ENCODE measurements at regions not wholly inside any gene's neighbourhood (a gene's known extent, or its start where the extent isn't known, plus 50 kb on each side); places are given as distances from the start of the nearest gene placed in this dataset.
"Not testable (repeated sequence)": the region's sequence is repeated elsewhere in the genome, so short reads cannot be mapped to it uniquely, and the experiment has no call there.

DNA sequence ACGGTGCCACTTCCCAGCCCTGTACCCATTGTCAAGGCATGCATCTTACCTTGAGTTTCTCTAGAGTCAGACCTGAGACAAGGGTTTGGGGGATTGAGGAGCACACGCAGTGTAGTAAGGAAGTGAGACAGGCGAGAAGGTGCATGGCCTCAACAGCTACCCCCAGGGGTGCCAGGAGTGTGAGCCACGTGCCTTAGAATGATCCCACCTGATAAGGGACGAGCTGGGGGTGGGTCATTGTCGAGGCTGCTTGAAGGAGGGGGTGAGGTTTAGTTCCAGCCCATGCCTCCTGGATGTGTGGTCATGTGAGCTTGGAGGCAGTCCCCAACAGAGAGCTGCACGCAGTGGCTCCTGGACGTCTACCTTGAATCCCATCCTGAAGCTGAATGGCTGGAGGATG lies 320.5 kb downstream of the VRK1 start:
- Histone ChIP-seq H3K4me3 (ENCODE audit: low read depth, low read length) (no peak overlapping the region), H3K36me3 (ENCODE audit: control insufficient read depth, insufficient read depth, low read length) (no peaks in the 10 kb centered on the region), H3K27me3 (ENCODE audit: control insufficient read depth, insufficient read depth, low read length) (no peaks in the 10 kb centered on the region)
- ChIA-PET CTCF (no interaction called here), POLR2A (no interaction called here)
- DNase-seq (ENCODE audit: low read depth), result no peak
- TF ChIP-seq, protein P1, sequence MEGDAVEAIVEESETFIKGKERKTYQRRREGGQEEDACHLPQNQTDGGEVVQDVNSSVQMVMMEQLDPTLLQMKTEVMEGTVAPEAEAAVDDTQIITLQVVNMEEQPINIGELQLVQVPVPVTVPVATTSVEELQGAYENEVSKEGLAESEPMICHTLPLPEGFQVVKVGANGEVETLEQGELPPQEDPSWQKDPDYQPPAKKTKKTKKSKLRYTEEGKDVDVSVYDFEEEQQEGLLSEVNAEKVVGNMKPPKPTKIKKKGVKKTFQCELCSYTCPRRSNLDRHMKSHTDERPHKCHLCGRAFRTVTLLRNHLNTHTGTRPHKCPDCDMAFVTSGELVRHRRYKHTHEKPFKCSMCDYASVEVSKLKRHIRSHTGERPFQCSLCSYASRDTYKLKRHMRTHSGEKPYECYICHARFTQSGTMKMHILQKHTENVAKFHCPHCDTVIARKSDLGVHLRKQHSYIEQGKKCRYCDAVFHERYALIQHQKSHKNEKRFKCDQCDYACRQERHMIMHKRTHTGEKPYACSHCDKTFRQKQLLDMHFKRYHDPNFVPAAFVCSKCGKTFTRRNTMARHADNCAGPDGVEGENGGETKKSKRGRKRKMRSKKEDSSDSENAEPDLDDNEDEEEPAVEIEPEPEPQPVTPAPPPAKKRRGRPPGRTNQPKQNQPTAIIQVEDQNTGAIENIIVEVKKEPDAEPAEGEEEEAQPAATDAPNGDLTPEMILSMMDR (IDR thresholded peaks at IDR 0.05; ENCODE audit: insufficient read depth, low read depth, low read length), result no peak

- H3K36me3 ChIP-seq (ENCODE audit: control insufficient read depth, insufficient read depth, low read length), result no peaks in the 10 kb centered on the region
- DNase-seq (ENCODE audit: low read depth), result no peak
- TF ChIP-seq, protein P1 (IDR thresholded peaks at IDR 0.05; ENCODE audit: insufficient read depth, low read depth, low read length), result no peak
- no peaks in the 10 kb centered on the region for H3K27me3 ChIP-seq (ENCODE audit: control insufficient read depth, insufficient read depth, low read length)
- no peak overlapping the region for H3K4me3 ChIP-seq (ENCODE audit: low read depth, low read length)
- ChIA-PET CTCF (no interaction called here), POLR2A (no interaction called here)
Observed at GRCh38 chr14:97120204-97120603, 323.0 kb downstream of the VRK1 start.

- TF ChIP-seq, protein P1 (IDR thresholded peaks at IDR 0.05; ENCODE audit: insufficient read depth, low read depth, low read length), result no peak
- Histone ChIP-seq H3K36me3 (ENCODE audit: control insufficient read depth, insufficient read depth, low read length) (no peaks in the 10 kb centered on the region), H3K4me3 (ENCODE audit: low read depth, low read length) (no peak overlapping the region), H3K27me3 (ENCODE audit: control insufficient read depth, insufficient read depth, low read length) (no peaks in the 10 kb centered on the region)
- CTCF ChIA-PET, result no interaction called here
- DNase-seq (ENCODE audit: low read depth), result no peak
- POLR2A ChIA-PET, result no interaction called here
Observed at GRCh38 chr14:97120611-97121031, 323.4 kb downstream of the VRK1 start.

DNA sequence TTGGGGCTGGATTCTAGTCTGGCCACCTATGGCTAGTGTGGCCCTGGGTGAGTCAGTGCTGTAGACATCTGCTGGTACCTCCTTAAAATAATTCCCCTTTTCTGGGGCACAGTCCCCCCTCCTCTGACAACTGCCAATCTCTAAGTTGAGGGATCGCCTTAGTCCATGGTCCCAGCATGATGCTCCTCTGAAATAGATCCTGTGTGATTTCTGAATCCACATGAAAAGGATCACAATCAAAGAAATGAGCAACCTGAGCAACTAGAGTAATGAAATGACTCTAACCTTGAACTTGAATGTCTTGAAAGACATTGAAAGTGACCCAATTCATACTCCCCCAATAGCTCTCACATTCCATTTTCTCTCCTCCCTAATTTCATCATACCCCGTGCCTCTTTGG lies 332.5 kb downstream of the VRK1 start:
- Histone ChIP-seq H3K36me3 (ENCODE audit: control insufficient read depth, insufficient read depth, low read length) (no peaks in the 10 kb centered on the region), H3K27me3 (ENCODE audit: control insufficient read depth, insufficient read depth, low read length) (no peaks in the 10 kb centered on the region), H3K4me3 (ENCODE audit: low read depth, low read length) (no peak overlapping the region)
- POLR2A ChIA-PET, result no interaction called here
- DNase-seq (ENCODE audit: low read depth), result no peak
- CTCF ChIA-PET, result no interaction called here
- TF ChIP-seq, protein P1 (IDR thresholded peaks at IDR 0.05; ENCODE audit: insufficient read depth, low read depth, low read length), result no peak

- H3K4me3 ChIP-seq (ENCODE audit: low read depth, low read length); POLR2A ChIA-PET; H3K27me3 ChIP-seq (ENCODE audit: control insufficient read depth, insufficient read depth, low read length); H3K36me3 ChIP-seq (ENCODE audit: control insufficient read depth, insufficient read depth, low read length); DNase-seq (ENCODE audit: low read depth); CTCF ChIA-PET: not testable (repeated sequence)
Observed at GRCh38 chr14:97135847-97136246, 338.7 kb downstream of the VRK1 start.

DNA sequence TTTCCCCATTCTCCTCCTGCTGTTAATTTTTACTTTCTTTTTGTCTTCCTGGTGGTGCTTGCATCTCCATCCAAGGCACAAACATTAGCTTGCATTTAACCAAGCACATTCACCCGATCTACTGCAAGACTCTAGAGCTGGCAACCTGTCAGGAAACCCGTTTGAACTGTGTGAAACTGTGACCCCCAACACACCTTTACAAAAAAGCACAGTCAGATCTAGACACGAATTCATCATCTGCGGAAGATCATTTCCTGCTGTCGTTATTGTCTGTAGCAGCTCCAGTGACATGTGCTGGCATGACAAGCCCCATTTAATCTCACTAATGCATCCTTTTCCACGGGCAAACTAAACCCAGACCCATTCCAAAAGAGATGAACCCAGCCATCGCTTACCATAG lies 340.5 kb downstream of the VRK1 start:
- CTCF ChIA-PET, result no interaction called here
- Histone ChIP-seq H3K4me3 (ENCODE audit: low read depth, low read length) (no peak overlapping the region), H3K27me3 (ENCODE audit: control insufficient read depth, insufficient read depth, low read length) (no peaks in the 10 kb centered on the region), H3K36me3 (ENCODE audit: control insufficient read depth, insufficient read depth, low read length) (no peaks in the 10 kb centered on the region)
- POLR2A ChIA-PET, result no interaction called here
- TF ChIP-seq, protein P1 (IDR thresholded peaks at IDR 0.05; ENCODE audit: insufficient read depth, low read depth, low read length), result no peak
- DNase-seq (ENCODE audit: low read depth), result no peak
